GM23248 (cell line): ENCODE measurements at regions not wholly inside any gene's neighbourhood (a gene's known extent, or its start where the extent isn't known, plus 50 kb on each side); places are given as distances from the start of the nearest gene placed in this dataset.

ENCODE experiments used
- EZH2 ChIP-seq: fragments of 200-600 bp; sonication (generic); IDR thresholded peaks from 2 replicates; pipeline ENCODE4 v1.6.1; 2018; ENCODE audit warnings: antibody characterized with exemption, mild to moderate bottlenecking; ENCODE audit not compliant: insufficient read depth, poor library complexity, severe bottlenecking
- EZH2phosphoT487 ChIP-seq: fragments of 200-600 bp; sonication (generic); IDR thresholded peaks from 2 replicates; pipeline ENCODE4 v1.6.1; 2018; ENCODE audit warnings: antibody characterized with exemption, moderate library complexity, mild to moderate bottlenecking, low read depth; ENCODE audit not compliant: insufficient read depth

- no peak for TF ChIP-seq EZH2
- TF ChIP-seq EZH2phosphoT487 = no peak
These were observed 265.2 kb downstream of the CBLN4 start for GRCh38 chr20:55740076-55740475.
